B cell (primary cell): ENCODE measurements at regions not wholly inside any gene's neighbourhood (a gene's known extent, or its start where the extent isn't known, plus 50 kb on each side); places are given as distances from the start of the nearest gene placed in this dataset.

Experiments used
- ATAC-seq: fragments of 200-7000 bp; cut with Tn5 transposase; one replicate; pipeline ENCODE4 v1.10.0; 2021; ENCODE audit warnings: low read depth, mild to moderate bottlenecking, moderate number of reproducible peaks, moderate library complexity
- CTCF ChIA-PET: fragments of 350-600 bp; sonication (Branson Sonifier 250); formaldehyde crosslinking; loops from one replicate; lab custom pipeline; 2021; ENCODE audit warnings: antibody characterized with exemption, inconsistent platforms; lab: Charles Lee
- POLR2A ChIA-PET: fragments of 350-600 bp; sonication (Branson Sonifier 250); formaldehyde crosslinking; loops from one replicate; lab custom pipeline; 2021; ENCODE audit warnings: antibody characterized with exemption; lab: Charles Lee
- DNase-seq: peaks from one replicate; pipeline ENCODE4 v3.0.0; 2013
- H2AFZ ChIP-seq: 2 replicates; pipeline ENCODE4 v1.6.1; 2012; ENCODE audit warnings: mild to moderate bottlenecking, low read depth, low read length; ENCODE audit not compliant: insufficient read depth, poor library complexity, severe bottlenecking
- H3K27ac ChIP-seq, 2 donors: 1 replicate in 1 of 2; 2 replicates in 1 of 2; pipeline ENCODE4 v1.5.1; 2012 to 2013; ENCODE audit warnings: low read length in 2 of 2, mild to moderate bottlenecking in 2 of 2, moderate library complexity in 1 of 2
- H3K27me3 ChIP-seq, 4 experiments: fragments of 200-600 bp in 1 of 4; sonication (generic) in 1 of 4; replicated peaks in 1 of 4; 1 replicate in 2 of 4; 2 replicates in 2 of 4; pipeline versions ENCODE4 v1.6.1 to v1.7.0; 2013 to 2016; ENCODE audit warnings: low read length in 3 of 4, mild to moderate bottlenecking in 2 of 4, mixed read lengths in 1 of 4, moderate library complexity in 1 of 4; ENCODE audit not compliant: insufficient read depth in 4 of 4, control insufficient read depth in 3 of 4; ENCODE audit errors: control extremely low read depth in 1 of 4
- H3K36me3 ChIP-seq, 2 experiments: replicated peaks in 1 of 2; 1 replicate in 1 of 2; 2 replicates in 1 of 2; pipeline versions ENCODE4 v1.6.1 to v1.7.1; 2013; ENCODE audit warnings: low read length in 1 of 2; ENCODE audit not compliant: insufficient read depth in 2 of 2, control insufficient read depth in 1 of 2; ENCODE audit errors: control extremely low read depth in 1 of 2, extremely low read depth in 1 of 2
- H3K4me1 ChIP-seq, 2 donors: fragments of 200-600 bp in 1 of 2; sonication (generic) in 1 of 2; 1 replicate in 1 of 2; 2 replicates in 1 of 2; pipeline versions ENCODE4 v1.5.1 to v1.6.1; 2013 to 2017; ENCODE audit warnings: low read length in 2 of 2; ENCODE audit not compliant: control insufficient read depth in 2 of 2, insufficient read depth in 2 of 2
- H3K4me2 ChIP-seq: replicated peaks from 2 replicates; pipeline ENCODE3; 2012; ENCODE audit warnings: mild to moderate bottlenecking, low read depth, low read length; ENCODE audit not compliant: poor library complexity, severe bottlenecking
- H3K4me3 ChIP-seq, 5 experiments: fragments of 200-600 bp in 1 of 5; sonication (generic) in 1 of 5; 1 replicate in 3 of 5; 2 replicates in 2 of 5; pipeline versions ENCODE4 v1.5.1 to v1.7.0; 2011 to 2016; ENCODE audit warnings: low read length in 4 of 5, mild to moderate bottlenecking in 4 of 5, low read depth in 2 of 5, control low read depth in 1 of 5, moderate library complexity in 1 of 5; ENCODE audit not compliant: insufficient read depth in 1 of 5; ENCODE audit errors: control extremely low read depth in 1 of 5, extremely low read depth in 1 of 5
- H3K79me2 ChIP-seq: fragments of 200-600 bp; sonication (generic); one replicate; pipeline ENCODE4 v1.6.0; 2016; ENCODE audit warnings: low read length; ENCODE audit not compliant: control insufficient read depth, insufficient read depth
- H3K9ac ChIP-seq: fragments of 200-600 bp; sonication (generic); 2 replicates; pipeline ENCODE4 v1.6.1; 2017; ENCODE audit warnings: mild to moderate bottlenecking, low read length, moderate library complexity
- H3K9me3 ChIP-seq, 3 donors: one replicate each; pipeline versions ENCODE4 v1.6.1 to v1.7.1; 2013; ENCODE audit warnings: low read length in 2 of 3; ENCODE audit not compliant: control insufficient read depth in 2 of 3, insufficient read depth in 1 of 3; ENCODE audit errors: control extremely low read depth in 1 of 3
- H4K20me1 ChIP-seq: 2 replicates; pipeline ENCODE4 v1.6.0; 2012; ENCODE audit warnings: mild to moderate bottlenecking, low read length; ENCODE audit not compliant: insufficient read depth, control insufficient read depth, poor library complexity, severe bottlenecking
- H3K27ac Mint-ChIP-seq: one replicate; pipeline ENCODE4 v1.8.0; 2021; ENCODE audit warnings: mixed read lengths
- H3K27me3 Mint-ChIP-seq: one replicate; pipeline ENCODE4 v1.8.0; 2021; ENCODE audit warnings: mixed read lengths
- H3K4me1 Mint-ChIP-seq: one replicate; pipeline ENCODE4 v1.8.0; 2021; ENCODE audit warnings: mixed read lengths
- H3K4me3 Mint-ChIP-seq: one replicate; pipeline ENCODE4 v1.8.0; 2021; ENCODE audit warnings: mixed read lengths
- H3K9me3 Mint-ChIP-seq: one replicate; pipeline ENCODE4 v1.8.0; 2022; ENCODE audit warnings: mixed read lengths; ENCODE audit not compliant: insufficient read depth
- EZH2 ChIP-seq: IDR thresholded peaks from 2 replicates; pipeline ENCODE4 v1.6.1; 2012; ENCODE audit warnings: borderline replicate concordance, low read depth, mild to moderate bottlenecking, moderate library complexity, low read length; ENCODE audit not compliant: insufficient read depth, poor library complexity, severe bottlenecking
- WGBS: methylation state at CpG from one replicate; pipeline ENCODE4 v1.1.5; 2013; ENCODE audit warnings: missing lambda C conversion rate; ENCODE audit not compliant: insufficient coverage; 5-methylcytosine and 5-hydroxymethylcytosine counted together
- intact Hi-C: fragments of 100-400 bp; cut with micrococcal nuclease; formaldehyde crosslinking; loops from one replicate; pipeline ENCODE4 v1.10.0; 2022
- TF ChIP-seq, protein P1 (sequence below): fragments of 200-600 bp; IDR thresholded peaks from one replicate; pipeline ENCODE4 v1.8.0; 2022; ENCODE audit warnings: antibody characterized with exemption, mild to moderate bottlenecking

DNA sequence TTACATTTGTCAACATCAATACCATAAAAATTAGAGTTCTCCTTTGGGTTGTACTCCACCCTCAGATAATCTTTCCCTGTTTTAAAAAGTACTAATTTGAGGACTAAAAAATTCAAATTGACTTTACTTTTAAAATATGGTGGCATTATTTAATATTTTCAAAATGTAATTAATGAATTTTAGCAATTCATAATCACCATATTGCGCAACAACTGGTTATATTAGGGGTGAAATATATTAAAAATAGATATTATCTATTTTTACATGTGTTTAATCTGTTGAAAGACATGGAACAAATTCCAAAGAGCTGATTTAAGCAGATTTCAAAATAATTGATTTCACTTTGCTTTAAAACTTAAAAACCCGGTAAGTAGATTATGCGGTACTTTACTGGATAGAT, 236.6 kb upstream of the NOL4 start:
- Mint-ChIP-seq H3K27ac (no peak overlapping the region), H3K4me1 (no peaks in the 10 kb centered on the region), H3K27me3 (no peaks in the 10 kb centered on the region), H3K9me3 (no peaks in the 10 kb centered on the region), H3K4me3 (no peak overlapping the region)
- Histone ChIP-seq H3K36me3 (no peaks in the 10 kb centered on the region), H3K4me1 (no peaks in the 10 kb centered on the region), H3K4me3 (no peak overlapping the region), H4K20me1 (no peaks in the 10 kb centered on the region), H3K79me2 (no peaks in the 10 kb centered on the region), H3K4me2 (no peak overlapping the region), H3K27ac (no peak overlapping the region), H2AFZ (no peak overlapping the region), H3K9ac (no peak overlapping the region), H3K27me3 (no peaks in the 10 kb centered on the region), H3K9me3 (no peaks in the 10 kb centered on the region)
- ChIA-PET POLR2A (no interaction called here), CTCF (no interaction called here)
- ATAC-seq (no peak), DNase-seq (no peak)
- WGBS = no CpG with 5 or more reads among the region's 3 CpGs
- intact Hi-C loops = no loop called here
- TF ChIP-seq, protein P1, sequence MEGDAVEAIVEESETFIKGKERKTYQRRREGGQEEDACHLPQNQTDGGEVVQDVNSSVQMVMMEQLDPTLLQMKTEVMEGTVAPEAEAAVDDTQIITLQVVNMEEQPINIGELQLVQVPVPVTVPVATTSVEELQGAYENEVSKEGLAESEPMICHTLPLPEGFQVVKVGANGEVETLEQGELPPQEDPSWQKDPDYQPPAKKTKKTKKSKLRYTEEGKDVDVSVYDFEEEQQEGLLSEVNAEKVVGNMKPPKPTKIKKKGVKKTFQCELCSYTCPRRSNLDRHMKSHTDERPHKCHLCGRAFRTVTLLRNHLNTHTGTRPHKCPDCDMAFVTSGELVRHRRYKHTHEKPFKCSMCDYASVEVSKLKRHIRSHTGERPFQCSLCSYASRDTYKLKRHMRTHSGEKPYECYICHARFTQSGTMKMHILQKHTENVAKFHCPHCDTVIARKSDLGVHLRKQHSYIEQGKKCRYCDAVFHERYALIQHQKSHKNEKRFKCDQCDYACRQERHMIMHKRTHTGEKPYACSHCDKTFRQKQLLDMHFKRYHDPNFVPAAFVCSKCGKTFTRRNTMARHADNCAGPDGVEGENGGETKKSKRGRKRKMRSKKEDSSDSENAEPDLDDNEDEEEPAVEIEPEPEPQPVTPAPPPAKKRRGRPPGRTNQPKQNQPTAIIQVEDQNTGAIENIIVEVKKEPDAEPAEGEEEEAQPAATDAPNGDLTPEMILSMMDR = no peak
- TF ChIP-seq EZH2 = no peak

DNA sequence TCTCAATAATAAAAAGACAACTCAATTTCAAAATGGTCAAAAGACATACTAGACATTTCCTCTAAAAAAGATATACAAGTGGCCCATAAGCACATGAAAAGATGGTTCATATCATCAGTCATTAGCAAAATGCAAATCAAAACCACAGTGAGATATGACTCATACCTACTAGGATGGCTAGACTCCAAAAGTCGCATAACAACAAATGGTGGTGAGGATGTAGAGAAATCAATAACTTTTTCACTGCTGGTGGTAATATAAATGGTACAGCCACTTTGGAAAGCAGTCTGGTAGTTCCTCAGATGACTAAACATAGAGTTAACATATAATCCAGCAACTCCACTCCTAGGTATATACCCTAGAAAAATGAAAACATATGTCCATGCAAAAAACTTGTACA, 242.3 kb upstream of the NOL4 start:
- Histone ChIP-seq H3K9me3 (no peaks in the 10 kb centered on the region), H3K4me1 (no peaks in the 10 kb centered on the region), H3K27ac (no peak overlapping the region), H3K79me2 (no peaks in the 10 kb centered on the region), H3K9ac (no peak overlapping the region), H4K20me1 (no peaks in the 10 kb centered on the region), H2AFZ (no peak overlapping the region), H3K4me3 (no peak overlapping the region), H3K36me3 (no peaks in the 10 kb centered on the region), H3K4me2 (no peak overlapping the region), H3K27me3 (no peaks in the 10 kb centered on the region)
- Mint-ChIP-seq H3K4me1 (no peaks in the 10 kb centered on the region), H3K27ac (no peak overlapping the region), H3K27me3 (no peaks in the 10 kb centered on the region), H3K9me3 (no peaks in the 10 kb centered on the region), H3K4me3 (no peak overlapping the region)
- no CpG with 5 or more reads among the region's 1 CpG for whole genome bisulfite sequencing
- TF ChIP-seq, protein P1 = no peak
- TF ChIP-seq EZH2 = no peak
- DNase-seq (no peak), ATAC-seq (no peak)
- intact Hi-C loops = no loop called here
- CTCF ChIA-PET = no interaction called here
- POLR2A ChIA-PET = no interaction called here
